H4 (cell line): ENCODE measurements at regions not wholly inside any gene's neighbourhood (a gene's known extent, or its start where the extent isn't known, plus 50 kb on each side); places are given as distances from the start of the nearest gene placed in this dataset.

Source experiments
- DNase-seq: peaks from one replicate; pipeline ENCODE4 v3.0.0-alpha.2; 2015; ENCODE audit warnings: low spot score

- no peak for DNase-seq
Measured at GRCh38 chr15:45946111-45946510, 311.3 kb downstream of the SQOR start.

DNA sequence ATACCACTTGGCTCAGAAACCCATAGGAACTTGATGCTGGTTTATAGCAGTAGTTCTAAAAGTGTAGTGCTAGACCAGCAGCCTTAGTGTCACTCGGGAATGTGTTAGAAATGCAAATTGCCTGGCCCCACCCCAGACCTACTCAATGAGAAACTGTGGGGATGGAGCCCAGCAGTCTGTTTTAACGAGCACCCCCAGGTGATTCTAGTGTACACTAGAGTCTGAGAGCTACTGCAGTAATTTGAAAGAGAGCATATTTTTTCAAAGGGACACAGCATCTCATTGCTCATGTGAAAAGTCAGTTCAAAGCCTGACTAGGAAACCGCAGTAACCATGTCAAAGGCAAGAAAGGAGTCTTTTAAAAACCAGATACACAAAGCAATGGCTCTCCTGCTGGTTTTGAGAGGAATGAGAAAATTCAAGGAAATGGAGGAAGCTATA, 313.4 kb downstream of the SQOR start:
- DNase-seq, result peak; percentile 37

- no peak for DNase-seq
Measured at GRCh38 chr15:45958924-45959323, 324.1 kb downstream of the SQOR start.

DNA sequence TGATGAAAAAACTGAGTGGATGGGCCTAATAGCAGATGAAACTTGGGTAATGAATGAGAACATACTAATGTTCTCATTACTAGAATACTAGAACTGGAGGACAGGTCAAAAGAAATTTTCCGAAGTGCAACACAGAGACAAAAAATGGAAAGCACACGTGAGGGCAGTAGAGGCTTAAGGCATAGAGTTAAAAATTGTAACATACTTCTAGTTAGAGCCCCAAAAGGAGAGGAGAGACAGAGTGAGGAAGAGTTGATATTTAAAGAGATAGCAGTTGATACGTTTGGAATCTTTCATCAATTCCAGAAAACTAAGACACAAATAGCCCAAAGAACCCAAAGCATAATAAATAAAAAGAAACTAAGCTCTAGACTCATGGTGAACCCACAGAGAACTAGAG, 327.9 kb downstream of the SQOR start:
- no peak for DNase-seq

DNA sequence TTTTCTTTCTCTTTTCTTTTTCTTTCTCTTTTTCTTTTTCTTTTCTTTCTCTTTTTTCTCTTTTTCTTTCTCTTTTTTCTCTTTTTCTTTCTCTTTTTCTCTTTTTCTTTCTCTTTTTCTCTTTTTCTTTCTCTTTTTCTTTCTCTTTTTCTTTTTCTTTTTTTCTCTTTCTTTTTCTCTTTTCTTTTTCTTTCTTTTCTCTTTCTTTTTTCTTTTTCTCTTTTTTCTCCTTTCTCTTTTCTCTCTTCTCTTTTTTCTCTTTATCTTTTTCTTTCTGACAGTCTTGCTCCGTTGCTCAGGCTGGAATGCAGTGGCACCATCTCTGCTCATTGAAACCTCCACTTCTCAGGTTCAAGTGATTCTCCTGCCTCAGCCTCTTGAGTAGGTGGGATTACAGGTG, 335.7 kb downstream of the SQOR start:
- no peak for DNase-seq

GRCh38 chr15:45980366-45980765, 345.5 kb downstream of the SQOR start:
- no peak for DNase-seq

GRCh38 chr15:45981625-45982024, 346.8 kb downstream of the SQOR start:
- no peak for DNase-seq

- DNase-seq, result no peak
Measured at GRCh38 chr15:45991863-45992262, 357.0 kb downstream of the SQOR start.

GRCh38 chr15:45993072-45993471, 358.2 kb downstream of the SQOR start:
- no peak for DNase-seq

DNA sequence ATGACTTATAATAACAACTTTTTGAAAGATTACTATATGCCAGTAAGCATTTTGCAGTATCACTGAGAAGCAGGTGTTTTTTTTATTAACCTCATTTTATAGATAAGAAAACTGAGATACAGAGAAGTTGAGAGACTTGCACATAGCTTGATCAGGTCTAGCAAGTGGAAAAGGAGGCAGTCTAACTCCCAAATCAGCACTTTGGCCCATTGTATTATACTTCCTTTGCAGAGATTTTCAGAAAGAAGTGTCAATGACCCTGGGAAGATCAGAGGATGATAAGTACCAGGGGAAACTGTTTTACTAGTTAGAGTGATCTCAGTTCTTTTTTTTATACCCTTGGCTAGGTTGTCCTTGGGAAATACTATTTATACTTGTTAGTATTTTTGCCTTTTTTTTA, 358.7 kb downstream of the SQOR start:
- no peak for DNase-seq

GRCh38 chr15:45995800-45996199, 361.0 kb downstream of the SQOR start:
- DNase-seq, result no peak

DNA sequence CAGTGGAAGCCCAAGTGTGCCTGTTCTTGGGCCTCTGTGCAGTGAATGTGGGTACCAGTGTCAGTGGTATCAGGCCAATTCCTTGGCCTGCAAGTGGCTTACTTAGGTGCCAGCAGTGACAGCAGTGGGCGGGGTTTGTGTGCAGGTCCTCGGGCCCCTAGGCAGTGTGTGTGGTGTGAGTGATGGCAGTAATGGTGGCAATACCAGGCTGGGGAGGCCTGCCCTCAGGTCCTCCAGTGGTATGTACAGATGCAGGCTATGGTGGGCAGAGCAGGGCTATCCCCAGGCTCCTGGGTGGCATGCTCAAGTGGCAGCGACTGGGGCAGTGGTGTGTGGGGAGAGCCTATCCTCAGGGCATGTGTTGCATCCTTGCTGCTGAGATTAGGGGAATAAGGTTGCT, 379.7 kb downstream of the SQOR start:
- no peak for DNase-seq

DNA sequence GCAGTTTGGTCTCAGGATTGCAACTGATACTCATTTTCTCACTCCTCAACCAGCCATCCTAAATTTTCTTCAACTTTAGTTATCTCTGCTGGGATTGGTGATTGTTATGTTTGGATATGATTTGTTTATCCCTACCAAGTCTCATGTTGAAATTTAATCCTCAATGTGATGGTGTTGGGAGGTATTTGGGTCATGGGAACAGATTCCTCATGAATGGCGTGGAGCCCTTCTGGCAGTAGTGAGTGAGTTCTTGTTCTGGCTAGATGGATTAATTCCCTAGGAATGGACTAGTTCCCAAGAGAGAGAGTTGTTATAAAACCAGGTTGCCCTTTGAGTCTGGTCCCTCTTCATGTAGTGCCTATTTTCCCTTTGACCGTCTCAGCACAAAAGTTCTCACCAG, 399.9 kb downstream of the SQOR start:
- DNase-seq, result peak; percentile 6

- DNase-seq, result no peak
Measured at GRCh38 chr15:46039703-46040102, 404.9 kb downstream of the SQOR start.

DNA sequence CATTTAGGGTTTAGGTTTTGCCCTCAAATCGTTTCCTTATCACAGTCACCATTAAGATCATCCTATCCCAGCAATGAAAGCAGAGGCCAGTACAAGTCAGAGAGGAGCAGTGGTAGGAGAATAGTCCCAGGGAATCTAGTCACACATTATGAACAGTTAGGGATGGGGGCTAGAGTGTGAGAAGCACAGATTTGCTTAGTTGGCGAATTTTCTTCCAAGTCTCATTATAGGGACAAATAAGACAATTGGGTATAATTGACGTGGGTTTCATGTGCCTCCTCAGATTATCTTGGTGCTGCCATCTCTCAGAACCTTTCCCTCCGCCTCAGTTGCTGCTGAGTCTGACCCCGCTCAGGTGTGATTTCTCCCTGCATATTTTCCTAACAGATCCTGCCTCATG, 407.1 kb downstream of the SQOR start:
- DNase-seq, result no peak

GRCh38 chr15:46059921-46060594, 425.2 kb downstream of the SQOR start:
- DNase-seq, result no peak

- no peak for DNase-seq
Measured at GRCh38 chr15:46061002-46061401, 426.2 kb downstream of the SQOR start.

DNA sequence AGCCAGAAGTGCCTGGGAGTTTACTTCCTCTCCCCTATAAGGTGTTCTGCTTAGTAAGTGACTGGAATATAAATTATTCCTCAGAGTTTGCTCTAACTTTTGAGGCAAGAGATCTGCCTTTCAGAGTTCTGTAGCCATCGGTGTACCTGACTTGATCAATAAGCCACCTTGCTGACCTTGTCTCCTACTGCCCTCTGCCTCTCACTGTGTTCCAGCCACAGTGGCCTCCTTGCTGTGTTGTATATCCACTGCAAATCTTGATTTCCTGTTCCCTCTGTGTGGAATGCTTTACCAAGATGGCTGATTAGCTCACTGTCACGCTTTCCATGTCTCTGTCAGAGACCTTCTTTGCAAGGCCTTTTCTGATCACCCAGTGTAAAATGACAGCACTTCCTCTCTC, 442.4 kb downstream of the SQOR start:
- DNase-seq, result no peak

DNA sequence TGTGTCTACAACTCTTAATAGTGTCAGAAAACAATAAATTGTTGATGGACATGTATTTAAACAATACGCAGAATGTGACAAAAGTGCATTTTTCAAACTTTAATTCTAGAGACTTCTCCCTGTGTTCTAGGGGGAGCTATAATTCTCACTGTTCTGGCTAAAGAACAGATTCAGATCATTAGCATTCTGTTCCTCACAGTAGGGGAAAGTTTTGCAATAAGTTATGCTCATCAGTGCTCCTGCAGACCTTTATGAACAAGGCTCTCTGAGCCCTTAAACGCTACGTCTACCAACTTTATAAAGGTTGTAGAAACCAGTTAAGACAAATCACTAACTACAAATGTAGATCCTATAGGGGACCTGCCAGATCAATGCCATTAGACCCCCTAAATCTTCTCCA, 444.2 kb downstream of the SQOR start:
- DNase-seq, result no peak

DNA sequence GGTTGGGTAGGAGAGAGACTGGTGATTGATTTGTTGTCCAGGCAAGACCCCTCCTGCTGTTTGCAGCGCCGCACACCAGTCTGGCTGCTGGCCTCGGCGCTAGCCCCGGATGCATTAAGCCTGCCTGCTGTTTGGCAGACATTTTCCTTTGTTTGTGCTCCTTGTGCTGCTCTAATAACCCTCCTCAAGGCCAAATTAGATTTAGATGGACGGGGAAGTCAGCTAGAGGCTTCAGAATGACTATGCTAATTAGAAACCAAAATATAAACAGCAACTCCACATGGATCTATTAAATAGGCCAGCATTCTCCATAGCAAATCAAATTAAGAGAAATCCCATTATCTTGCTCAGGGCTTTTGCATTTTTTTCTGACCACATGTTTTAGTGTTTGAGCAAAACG, 445.2 kb downstream of the SQOR start:
- DNase-seq, result peak; percentile 63

- no peak for DNase-seq
Measured at GRCh38 chr15:46088486-46089445, 453.9 kb downstream of the SQOR start.

GRCh38 chr15:46089467-46089935, 454.7 kb downstream of the SQOR start:
- no peak for DNase-seq

DNA sequence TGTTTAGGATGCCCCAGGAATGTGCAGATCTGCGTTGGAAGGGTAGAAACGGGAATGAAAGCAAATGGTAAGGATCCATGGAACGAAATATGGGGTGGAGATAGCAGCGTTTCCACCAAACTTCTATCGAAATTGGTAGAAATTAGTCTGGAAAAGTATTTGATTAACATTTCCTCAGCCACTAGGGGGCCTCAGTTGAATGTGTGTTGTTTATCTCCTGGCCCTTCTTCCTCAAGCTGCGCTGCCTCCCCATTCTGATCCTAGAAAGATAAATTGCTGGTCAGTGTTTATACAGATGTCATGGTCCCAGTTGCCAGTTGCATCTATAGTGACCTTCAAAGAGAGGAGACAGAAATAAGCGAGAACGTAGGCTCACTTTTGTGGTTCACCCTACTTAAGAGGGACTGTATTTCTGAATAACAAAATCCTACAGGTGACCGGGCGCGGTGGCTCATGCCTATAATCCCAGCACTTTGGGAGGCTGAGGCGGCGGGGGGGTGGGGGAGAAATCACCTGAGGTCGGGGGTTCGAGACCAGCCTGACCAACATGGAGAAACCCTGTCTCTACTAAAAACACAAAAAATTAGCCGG, 457.1 kb downstream of the SQOR start:
- peak; percentile 44 for DNase-seq
